ENCODE measurements at regions not wholly inside any gene's neighbourhood (a gene's known extent, or its start where the extent isn't known, plus 50 kb on each side); places are given as distances from the start of the nearest gene placed in this dataset.

GRCh38 chr11:79864882-79865281, 424.1 kb upstream of the TENM4 start:
- DNase-seq (ENCODE audit: low read depth, low spot score) = no peak
- no peak overlapping the region for H3K4me3 ChIP-seq (ENCODE audit: low read depth, low read length)
- no peak for TF ChIP-seq CTCF (IDR thresholded peaks at IDR 0.05; ENCODE audit: low read depth, low read length)
- in situ Hi-C loops (cut with HindIII; ENCODE audit: low sequenced_read_pairs) = no loop called here

- no peak overlapping the region for H3K4me3 ChIP-seq (ENCODE audit: low read depth, low read length)
- in situ Hi-C loops (cut with HindIII; ENCODE audit: low sequenced_read_pairs) = no loop called here
- TF ChIP-seq CTCF (IDR thresholded peaks at IDR 0.05; ENCODE audit: low read depth, low read length) = no peak
- no peak for DNase-seq (ENCODE audit: low read depth, low spot score)
Observed at GRCh38 chr11:79860336-79860735, 419.5 kb upstream of the TENM4 start.

GRCh38 chr11:79857377-79858214, 416.8 kb upstream of the TENM4 start:
- no peak overlapping the region for H3K4me3 ChIP-seq (ENCODE audit: low read depth, low read length)
- in situ Hi-C loops (cut with HindIII; ENCODE audit: low sequenced_read_pairs) = no loop called here
- TF ChIP-seq CTCF (IDR thresholded peaks at IDR 0.05; ENCODE audit: low read depth, low read length) = no peak
- DNase-seq (ENCODE audit: low read depth, low spot score) = no peak

GRCh38 chr11:79852176-79852575, 411.3 kb upstream of the TENM4 start:
- no peak for DNase-seq (ENCODE audit: low read depth, low spot score)
- no peak overlapping the region for H3K4me3 ChIP-seq (ENCODE audit: low read depth, low read length)
- TF ChIP-seq CTCF (IDR thresholded peaks at IDR 0.05; ENCODE audit: low read depth, low read length) = no peak
- in situ Hi-C loops (cut with HindIII; ENCODE audit: low sequenced_read_pairs) = no loop called here

GRCh38 chr11:79845002-79845709, 404.3 kb upstream of the TENM4 start:
- in situ Hi-C loops (cut with HindIII; ENCODE audit: low sequenced_read_pairs) = no loop called here
- no peak for DNase-seq (ENCODE audit: low read depth, low spot score)
- TF ChIP-seq CTCF (IDR thresholded peaks at IDR 0.05; ENCODE audit: low read depth, low read length) = no peak
- H3K4me3 ChIP-seq (ENCODE audit: low read depth, low read length) = no peak overlapping the region

DNA sequence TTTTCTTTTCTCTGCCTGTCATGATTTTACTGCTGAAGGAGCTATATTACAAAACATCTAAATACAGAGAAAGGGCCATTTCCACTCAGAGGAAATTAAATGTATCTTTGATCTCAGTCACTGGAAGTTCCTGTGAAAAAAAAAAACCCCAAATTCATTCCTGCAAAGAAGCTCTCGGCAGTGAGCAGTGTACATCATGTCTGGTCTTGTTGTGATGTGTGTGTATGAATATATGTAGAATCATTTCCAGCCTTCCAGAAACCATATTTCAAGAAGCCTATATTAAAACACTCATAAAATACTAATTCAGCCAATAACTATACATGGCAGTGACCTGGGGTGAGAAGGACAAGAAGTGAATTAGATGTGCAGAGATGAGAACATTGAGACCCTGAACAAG, 393.2 kb upstream of the TENM4 start:
- no peak for DNase-seq (ENCODE audit: low read depth, low spot score)
- in situ Hi-C loops (cut with HindIII; ENCODE audit: low sequenced_read_pairs) = no loop called here

More for the DNA sequence above, 393.2 kb upstream of the TENM4 start:
- TF ChIP-seq CTCF (IDR thresholded peaks at IDR 0.05; ENCODE audit: low read depth, low read length) = no peak
- no peak overlapping the region for H3K4me3 ChIP-seq (ENCODE audit: low read depth, low read length)
